ENCODE measurements at regions not wholly inside any gene's neighbourhood (a gene's known extent, or its start where the extent isn't known, plus 50 kb on each side); places are given as distances from the start of the nearest gene placed in this dataset.

DNA sequence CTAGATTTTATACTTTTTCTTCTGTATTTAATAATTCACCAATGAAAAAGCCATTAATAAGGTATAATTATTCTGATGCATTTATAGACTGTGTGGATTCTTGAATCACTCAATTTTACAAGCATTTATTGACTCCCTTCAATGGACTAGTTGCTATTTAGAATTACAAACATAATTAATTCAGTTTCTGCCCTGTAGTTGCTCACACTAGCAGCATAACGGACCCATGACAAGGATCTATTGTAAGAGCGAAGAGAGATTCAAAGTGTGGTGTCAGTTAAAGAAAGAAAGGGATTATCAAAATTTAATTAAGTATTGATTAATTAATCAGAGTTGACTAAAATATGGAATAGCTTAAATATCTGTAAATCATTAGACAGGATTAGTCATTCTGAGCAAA lies 602.6 kb upstream of the PTCHD4 start (continued):
- TF ChIP-seq, protein P1, sequence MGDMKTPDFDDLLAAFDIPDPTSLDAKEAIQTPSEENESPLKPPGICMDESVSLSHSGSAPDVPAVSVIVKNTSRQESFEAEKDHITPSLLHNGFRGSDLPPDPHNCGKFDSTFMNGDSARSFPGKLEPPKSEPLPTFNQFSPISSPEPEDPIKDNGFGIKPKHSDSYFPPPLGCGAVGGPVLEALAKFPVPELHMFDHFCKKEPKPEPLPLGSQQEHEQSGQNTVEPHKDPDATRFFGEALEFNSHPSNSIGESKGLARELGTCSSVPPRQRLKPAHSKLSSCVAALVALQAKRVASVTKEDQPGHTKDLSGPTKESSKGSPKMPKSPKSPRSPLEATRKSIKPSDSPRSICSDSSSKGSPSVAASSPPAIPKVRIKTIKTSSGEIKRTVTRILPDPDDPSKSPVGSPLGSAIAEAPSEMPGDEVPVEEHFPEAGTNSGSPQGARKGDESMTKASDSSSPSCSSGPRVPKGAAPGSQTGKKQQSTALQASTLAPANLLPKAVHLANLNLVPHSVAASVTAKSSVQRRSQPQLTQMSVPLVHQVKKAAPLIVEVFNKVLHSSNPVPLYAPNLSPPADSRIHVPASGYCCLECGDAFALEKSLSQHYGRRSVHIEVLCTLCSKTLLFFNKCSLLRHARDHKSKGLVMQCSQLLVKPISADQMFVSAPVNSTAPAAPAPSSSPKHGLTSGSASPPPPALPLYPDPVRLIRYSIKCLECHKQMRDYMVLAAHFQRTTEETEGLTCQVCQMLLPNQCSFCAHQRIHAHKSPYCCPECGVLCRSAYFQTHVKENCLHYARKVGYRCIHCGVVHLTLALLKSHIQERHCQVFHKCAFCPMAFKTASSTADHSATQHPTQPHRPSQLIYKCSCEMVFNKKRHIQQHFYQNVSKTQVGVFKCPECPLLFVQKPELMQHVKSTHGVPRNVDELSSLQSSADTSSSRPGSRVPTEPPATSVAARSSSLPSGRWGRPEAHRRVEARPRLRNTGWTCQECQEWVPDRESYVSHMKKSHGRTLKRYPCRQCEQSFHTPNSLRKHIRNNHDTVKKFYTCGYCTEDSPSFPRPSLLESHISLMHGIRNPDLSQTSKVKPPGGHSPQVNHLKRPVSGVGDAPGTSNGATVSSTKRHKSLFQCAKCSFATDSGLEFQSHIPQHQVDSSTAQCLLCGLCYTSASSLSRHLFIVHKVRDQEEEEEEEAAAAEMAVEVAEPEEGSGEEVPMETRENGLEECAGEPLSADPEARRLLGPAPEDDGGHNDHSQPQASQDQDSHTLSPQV (IDR thresholded peaks at IDR 0.05): no peak
- TF ChIP-seq RB1 (IDR thresholded peaks at IDR 0.05; ENCODE audit: borderline replicate concordance): no peak
- TF ChIP-seq BCL11A (IDR thresholded peaks at IDR 0.05; ENCODE audit: low read depth, low read length): no peak
- TF ChIP-seq, protein P2, sequence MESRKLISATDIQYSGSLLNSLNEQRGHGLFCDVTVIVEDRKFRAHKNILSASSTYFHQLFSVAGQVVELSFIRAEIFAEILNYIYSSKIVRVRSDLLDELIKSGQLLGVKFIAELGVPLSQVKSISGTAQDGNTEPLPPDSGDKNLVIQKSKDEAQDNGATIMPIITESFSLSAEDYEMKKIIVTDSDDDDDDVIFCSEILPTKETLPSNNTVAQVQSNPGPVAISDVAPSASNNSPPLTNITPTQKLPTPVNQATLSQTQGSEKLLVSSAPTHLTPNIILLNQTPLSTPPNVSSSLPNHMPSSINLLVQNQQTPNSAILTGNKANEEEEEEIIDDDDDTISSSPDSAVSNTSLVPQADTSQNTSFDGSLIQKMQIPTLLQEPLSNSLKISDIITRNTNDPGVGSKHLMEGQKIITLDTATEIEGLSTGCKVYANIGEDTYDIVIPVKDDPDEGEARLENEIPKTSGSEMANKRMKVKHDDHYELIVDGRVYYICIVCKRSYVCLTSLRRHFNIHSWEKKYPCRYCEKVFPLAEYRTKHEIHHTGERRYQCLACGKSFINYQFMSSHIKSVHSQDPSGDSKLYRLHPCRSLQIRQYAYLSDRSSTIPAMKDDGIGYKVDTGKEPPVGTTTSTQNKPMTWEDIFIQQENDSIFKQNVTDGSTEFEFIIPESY (IDR thresholded peaks at IDR 0.05): no peak
- TF ChIP-seq HDGF (IDR thresholded peaks at IDR 0.05): no peak
- TF ChIP-seq TCF7 (IDR thresholded peaks at IDR 0.05; ENCODE audit: borderline replicate concordance): no peak

DNA sequence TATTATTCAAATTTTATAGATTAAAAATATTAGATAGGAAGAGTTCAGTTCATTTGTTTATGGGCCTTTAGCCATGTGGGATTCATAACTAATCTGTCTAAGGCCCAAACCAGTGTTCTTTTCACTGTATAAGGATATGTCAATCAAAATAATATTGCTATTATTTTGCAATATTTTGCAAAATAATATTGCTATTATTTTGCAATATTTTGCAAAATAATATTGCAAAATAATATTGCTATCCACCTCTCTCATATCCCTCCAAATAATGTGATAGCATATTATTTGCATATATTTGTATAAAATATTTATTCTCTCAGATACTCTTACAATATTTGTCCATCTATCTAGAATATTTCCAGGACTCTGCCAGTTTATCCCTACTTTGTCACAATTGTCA lies 595.3 kb upstream of the PTCHD4 start:
- ChIA-PET POLR2A (no interaction called here), CTCF (no interaction called here), RAD21 (ENCODE audit: unreplicated experiment) (no interaction called here), SMC1A (ENCODE audit: uncharacterized antibody, unreplicated experiment) (no interaction called here)
- no peak overlapping the region for H2AFZ ChIP-seq (ENCODE audit: control insufficient read depth, low read depth, low read length)
- H3K27ac ChIP-seq (ENCODE audit: control insufficient read depth, insufficient read depth): no peak overlapping the region
- DNase-seq (ENCODE audit: low read depth, low spot score) (no peak), ATAC-seq (no peak), FAIRE-seq (no peak)
- BruUV-seq (replicated peaks): no TSS peak
- H3K79me2 ChIP-seq (ENCODE audit: control insufficient read depth, insufficient read depth, low read length): no peaks in the 10 kb centered on the region
- in situ Hi-C loops (cut with MboI) (no loop called here), intact Hi-C loops (cut with micrococcal nuclease; ENCODE audit: unreplicated experiment) (no loop called here)
- H3K4me2 ChIP-seq (ENCODE audit: control insufficient read depth, insufficient read depth): no peak overlapping the region
- H4K20me1 ChIP-seq (ENCODE audit: control insufficient read depth, insufficient read depth): no peaks in the 10 kb centered on the region
- no peak overlapping the region for H3K9ac ChIP-seq (ENCODE audit: control insufficient read depth, insufficient read depth, low read length)
- H3K27me3 ChIP-seq (replicated peaks in 1 of 2; ENCODE audit: control insufficient read depth in 2 of 2, insufficient read depth in 2 of 2, low read length in 1 of 2): no peaks in the 10 kb centered on the region
- no peaks in the 10 kb centered on the region for H3K4me1 ChIP-seq (ENCODE audit: control insufficient read depth, insufficient read depth, low read length)
- no peaks in the 10 kb centered on the region for H3K9me3 ChIP-seq (replicated peaks; ENCODE audit: control insufficient read depth, insufficient read depth, low read length)
- H3K4me3 ChIP-seq: no peak overlapping the region
- H3K36me3 ChIP-seq (ENCODE audit: control insufficient read depth in 2 of 2, insufficient read depth in 2 of 2, low read length in 1 of 2): no peaks in the 10 kb centered on the region; a peak in 1 of 4 replicates
- TF ChIP-seq, protein P3, sequence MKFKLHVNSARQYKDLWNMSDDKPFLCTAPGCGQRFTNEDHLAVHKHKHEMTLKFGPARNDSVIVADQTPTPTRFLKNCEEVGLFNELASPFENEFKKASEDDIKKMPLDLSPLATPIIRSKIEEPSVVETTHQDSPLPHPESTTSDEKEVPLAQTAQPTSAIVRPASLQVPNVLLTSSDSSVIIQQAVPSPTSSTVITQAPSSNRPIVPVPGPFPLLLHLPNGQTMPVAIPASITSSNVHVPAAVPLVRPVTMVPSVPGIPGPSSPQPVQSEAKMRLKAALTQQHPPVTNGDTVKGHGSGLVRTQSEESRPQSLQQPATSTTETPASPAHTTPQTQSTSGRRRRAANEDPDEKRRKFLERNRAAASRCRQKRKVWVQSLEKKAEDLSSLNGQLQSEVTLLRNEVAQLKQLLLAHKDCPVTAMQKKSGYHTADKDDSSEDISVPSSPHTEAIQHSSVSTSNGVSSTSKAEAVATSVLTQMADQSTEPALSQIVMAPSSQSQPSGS (IDR thresholded peaks at IDR 0.05; ENCODE audit: low read length): no peak
- no peak for TF ChIP-seq SPI1 (IDR thresholded peaks at IDR 0.05; ENCODE audit: borderline replicate concordance, insufficient read depth, low read depth, low read length)
- no peak for TF ChIP-seq GATAD2B (conservative IDR thresholded peaks at IDR 0.05; ENCODE audit: low read depth)
- TF ChIP-seq CBX3 (IDR thresholded peaks at IDR 0.05; ENCODE audit: borderline replicate concordance, low read depth): no peak
- TF ChIP-seq POLR2A (IDR thresholded peaks at IDR 0.05; ENCODE audit: low read depth, low read length): no peak
- TF ChIP-seq, protein P4, sequence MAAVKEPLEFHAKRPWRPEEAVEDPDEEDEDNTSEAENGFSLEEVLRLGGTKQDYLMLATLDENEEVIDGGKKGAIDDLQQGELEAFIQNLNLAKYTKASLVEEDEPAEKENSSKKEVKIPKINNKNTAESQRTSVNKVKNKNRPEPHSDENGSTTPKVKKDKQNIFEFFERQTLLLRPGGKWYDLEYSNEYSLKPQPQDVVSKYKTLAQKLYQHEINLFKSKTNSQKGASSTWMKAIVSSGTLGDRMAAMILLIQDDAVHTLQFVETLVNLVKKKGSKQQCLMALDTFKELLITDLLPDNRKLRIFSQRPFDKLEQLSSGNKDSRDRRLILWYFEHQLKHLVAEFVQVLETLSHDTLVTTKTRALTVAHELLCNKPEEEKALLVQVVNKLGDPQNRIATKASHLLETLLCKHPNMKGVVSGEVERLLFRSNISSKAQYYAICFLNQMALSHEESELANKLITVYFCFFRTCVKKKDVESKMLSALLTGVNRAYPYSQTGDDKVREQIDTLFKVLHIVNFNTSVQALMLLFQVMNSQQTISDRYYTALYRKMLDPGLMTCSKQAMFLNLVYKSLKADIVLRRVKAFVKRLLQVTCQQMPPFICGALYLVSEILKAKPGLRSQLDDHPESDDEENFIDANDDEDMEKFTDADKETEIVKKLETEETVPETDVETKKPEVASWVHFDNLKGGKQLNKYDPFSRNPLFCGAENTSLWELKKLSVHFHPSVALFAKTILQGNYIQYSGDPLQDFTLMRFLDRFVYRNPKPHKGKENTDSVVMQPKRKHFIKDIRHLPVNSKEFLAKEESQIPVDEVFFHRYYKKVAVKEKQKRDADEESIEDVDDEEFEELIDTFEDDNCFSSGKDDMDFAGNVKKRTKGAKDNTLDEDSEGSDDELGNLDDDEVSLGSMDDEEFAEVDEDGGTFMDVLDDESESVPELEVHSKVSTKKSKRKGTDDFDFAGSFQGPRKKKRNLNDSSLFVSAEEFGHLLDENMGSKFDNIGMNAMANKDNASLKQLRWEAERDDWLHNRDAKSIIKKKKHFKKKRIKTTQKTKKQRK (IDR thresholded peaks at IDR 0.05; ENCODE audit: low read depth, low read length): no peak

All from GM12878 (cell line).